H1 (cell line): ENCODE measurements at regions not wholly inside any gene's neighbourhood (a gene's known extent, or its start where the extent isn't known, plus 50 kb on each side); places are given as distances from the start of the nearest gene placed in this dataset.

Experiments
- CBX5 ChIP-seq: fragments of 300-800, 300-1000 bp; sonication (generic); IDR thresholded peaks from 2 replicates; pipeline ENCODE4 v1.7.1; 2016; ENCODE audit warnings: antibody characterized with exemption, low read length, low read depth
- EZH2 ChIP-seq: fragments of 200-600 bp; sonication (generic); IDR thresholded peaks from 2 replicates; pipeline ENCODE4 v1.7.1; 2012; ENCODE audit warnings: low read depth, mild to moderate bottlenecking, moderate library complexity, low read length, inconsistent platforms; ENCODE audit not compliant: severe bottlenecking
- FOSL1 ChIP-seq: IDR thresholded peaks from 2 replicates; pipeline ENCODE4 v1.6.1; 2011; ENCODE audit warnings: mild to moderate bottlenecking, low read depth, low read length, moderate library complexity; ENCODE audit not compliant: insufficient read depth
- JUN ChIP-seq: IDR thresholded peaks from 2 replicates; pipeline ENCODE4 v1.6.1; 2011; ENCODE audit warnings: low read depth, mild to moderate bottlenecking, improper control_type of control experiment, low read length
- NANOG ChIP-seq: IDR thresholded peaks from 2 replicates; pipeline ENCODE4 v1.6.1; 2011; ENCODE audit warnings: low read length, low read depth, mild to moderate bottlenecking, inconsistent platforms; ENCODE audit not compliant: insufficient read depth, poor library complexity, severe bottlenecking
- POLR2AphosphoS5 ChIP-seq: IDR thresholded peaks from 2 replicates; pipeline ENCODE4 v1.6.1; 2011; ENCODE audit warnings: low read depth, low read length
- TAF1 ChIP-seq: IDR thresholded peaks from 2 replicates; pipeline ENCODE4 v1.6.1; 2011; ENCODE audit warnings: mild to moderate bottlenecking, low read depth, low read length
- YY1 ChIP-seq: IDR thresholded peaks from 2 replicates; pipeline ENCODE4 v1.6.1; 2011; ENCODE audit warnings: low read depth, mild to moderate bottlenecking, low read length
- TF ChIP-seq, protein P1 (sequence below), 3 experiments: IDR thresholded peaks; 1 replicate in 2 of 3; 2 replicates in 1 of 3; pipeline versions ENCODE4 v1.5.1 to v1.6.1; 2011; ENCODE audit warnings: low read length in 3 of 3, mild to moderate bottlenecking in 3 of 3, inconsistent platforms in 2 of 3, low read depth in 1 of 3, moderate library complexity in 1 of 3; ENCODE audit not compliant: insufficient read depth in 1 of 3; ENCODE audit errors: control extremely low read depth in 1 of 3

DNA sequence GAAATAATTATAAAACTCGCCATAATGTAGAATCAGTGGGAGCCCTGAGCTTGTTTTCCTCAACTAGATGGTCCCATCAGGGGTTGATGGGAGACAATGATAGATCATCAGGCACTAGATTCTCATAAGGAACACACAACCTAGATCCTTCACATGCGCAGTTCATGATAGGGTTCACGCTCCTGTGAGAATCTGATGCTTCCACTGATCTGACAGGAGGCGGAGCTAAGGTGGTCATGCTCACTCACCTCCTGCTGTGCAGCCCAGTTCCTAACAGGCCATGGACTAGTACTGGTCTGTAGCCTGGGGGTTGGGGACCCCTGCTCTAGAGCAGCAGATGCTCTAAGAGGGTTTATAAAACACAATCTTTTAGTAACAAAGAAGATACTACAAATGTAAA, 183.6 kb downstream of the ANXA2 start:
- no peak for TF ChIP-seq JUN
- no peak for TF ChIP-seq NANOG
- no peak for TF ChIP-seq CBX5
- no peak for TF ChIP-seq EZH2
- TF ChIP-seq YY1: no peak
- TF ChIP-seq, protein P1, sequence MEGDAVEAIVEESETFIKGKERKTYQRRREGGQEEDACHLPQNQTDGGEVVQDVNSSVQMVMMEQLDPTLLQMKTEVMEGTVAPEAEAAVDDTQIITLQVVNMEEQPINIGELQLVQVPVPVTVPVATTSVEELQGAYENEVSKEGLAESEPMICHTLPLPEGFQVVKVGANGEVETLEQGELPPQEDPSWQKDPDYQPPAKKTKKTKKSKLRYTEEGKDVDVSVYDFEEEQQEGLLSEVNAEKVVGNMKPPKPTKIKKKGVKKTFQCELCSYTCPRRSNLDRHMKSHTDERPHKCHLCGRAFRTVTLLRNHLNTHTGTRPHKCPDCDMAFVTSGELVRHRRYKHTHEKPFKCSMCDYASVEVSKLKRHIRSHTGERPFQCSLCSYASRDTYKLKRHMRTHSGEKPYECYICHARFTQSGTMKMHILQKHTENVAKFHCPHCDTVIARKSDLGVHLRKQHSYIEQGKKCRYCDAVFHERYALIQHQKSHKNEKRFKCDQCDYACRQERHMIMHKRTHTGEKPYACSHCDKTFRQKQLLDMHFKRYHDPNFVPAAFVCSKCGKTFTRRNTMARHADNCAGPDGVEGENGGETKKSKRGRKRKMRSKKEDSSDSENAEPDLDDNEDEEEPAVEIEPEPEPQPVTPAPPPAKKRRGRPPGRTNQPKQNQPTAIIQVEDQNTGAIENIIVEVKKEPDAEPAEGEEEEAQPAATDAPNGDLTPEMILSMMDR (IDR thresholded peaks at IDR 0.05; ENCODE audit: control extremely low read depth in 1 of 3, insufficient read depth in 1 of 3, low read depth in 1 of 3, low read length in 3 of 3): no peak
- TF ChIP-seq POLR2AphosphoS5: no peak
- TF ChIP-seq FOSL1: no peak
- no peak for TF ChIP-seq TAF1
